Stimulated activated memory B cell treated with anti-CD40 and anti-IgM and Interleukin-4, amounts not matched to agents 10 μg/mL and 1 μg/mL and 100 μg/mL, for 72 hours (primary cell): ENCODE measurements at regions not wholly inside any gene's neighbourhood (a gene's known extent, or its start where the extent isn't known, plus 50 kb on each side); places are given as distances from the start of the nearest gene placed in this dataset.
A peak's percentile ranks its signal among the peaks of the same experiment; 100 is the strongest.

Experiments
- ATAC-seq: fragments of 150-1000 bp; cut with Tn5 transposase; 2 replicates; pipeline ENCODE4 v1.10.0; 2021
- H3K27ac Mint-ChIP-seq: one replicate; pipeline ENCODE4 v1.8.0; 2022; ENCODE audit warnings: mild to moderate bottlenecking, mixed read lengths
- H3K27me3 Mint-ChIP-seq: one replicate; pipeline ENCODE4 v1.8.0; 2022; ENCODE audit warnings: mixed read lengths
- H3K36me3 Mint-ChIP-seq: one replicate; pipeline ENCODE4 v1.8.0; 2022; ENCODE audit warnings: mixed read lengths
- H3K4me1 Mint-ChIP-seq: one replicate; pipeline ENCODE4 v1.8.0; 2022; ENCODE audit warnings: mixed read lengths
- H3K4me3 Mint-ChIP-seq: one replicate; pipeline ENCODE4 v1.8.0; 2022; ENCODE audit warnings: mild to moderate bottlenecking, moderate library complexity, mixed read lengths
- H3K9me3 Mint-ChIP-seq: one replicate; pipeline ENCODE4 v1.8.0; 2022; ENCODE audit warnings: mixed read lengths

- H3K4me3 Mint-ChIP-seq, result no peak overlapping the region
- H3K27ac Mint-ChIP-seq, result peak overlapping the region; percentile 11
- ATAC-seq, result no peak
- peaks cover 11% of the 10 kb centered on the region for H3K27me3 Mint-ChIP-seq
- no peaks in the 10 kb centered on the region for H3K9me3 Mint-ChIP-seq
- no peaks in the 10 kb centered on the region for H3K36me3 Mint-ChIP-seq
- peaks cover 23% of the 10 kb centered on the region for H3K4me1 Mint-ChIP-seq
Measured at GRCh38 chr4:152098365-152099060, 337.7 kb upstream of the GATB start.

DNA sequence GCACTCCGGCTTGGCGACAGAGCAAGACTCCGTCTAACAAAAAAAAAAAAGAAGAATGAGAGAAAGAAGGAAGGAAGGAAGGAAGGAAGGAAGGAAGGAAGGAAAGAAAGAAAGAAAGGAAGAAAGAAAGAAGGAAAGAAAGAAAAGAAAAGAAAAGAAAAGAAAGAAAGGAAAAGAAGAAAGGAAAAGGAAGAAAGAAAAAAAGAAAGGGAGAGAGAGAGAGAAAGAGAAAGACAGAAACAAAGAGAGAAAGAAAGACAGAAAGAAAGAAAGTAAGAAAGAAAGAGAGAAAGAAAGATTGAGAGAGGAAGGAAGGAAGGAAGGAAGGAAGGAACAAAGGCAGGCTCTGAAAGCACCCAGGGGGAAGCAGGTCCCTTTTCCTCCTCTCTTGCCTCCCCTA is 336.6 kb upstream of the GATB start:
- ATAC-seq, result no peak
- no peak overlapping the region for H3K27ac Mint-ChIP-seq

DNA sequence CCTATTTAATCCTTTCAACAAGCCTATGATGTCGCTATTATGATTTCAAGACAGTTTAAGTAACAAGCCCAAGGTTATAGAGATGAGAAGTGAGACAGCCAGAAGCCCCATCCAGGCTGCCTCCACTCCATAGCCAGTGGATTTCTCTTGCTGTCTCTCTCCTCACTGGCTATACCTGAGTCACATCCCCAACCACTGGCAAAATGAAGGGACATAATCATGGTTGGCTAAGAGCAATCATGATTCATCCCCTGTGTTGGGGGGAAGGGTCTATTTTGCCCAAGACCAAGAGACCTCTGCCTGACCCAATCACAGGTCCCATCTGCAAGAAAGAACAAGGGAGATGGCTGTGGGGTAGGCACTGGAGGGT is 334.9 kb upstream of the GATB start:
- peaks cover 15% of the 10 kb centered on the region for H3K27me3 Mint-ChIP-seq
- H3K36me3 Mint-ChIP-seq, result no peaks in the 10 kb centered on the region
- H3K4me3 Mint-ChIP-seq, result no peak overlapping the region
- H3K9me3 Mint-ChIP-seq, result no peaks in the 10 kb centered on the region
- no peak for ATAC-seq
- no peak overlapping the region for H3K27ac Mint-ChIP-seq
- peaks cover 11% of the 10 kb centered on the region for H3K4me1 Mint-ChIP-seq

More for the DNA sequence above, 336.6 kb upstream of the GATB start:
- no peaks in the 10 kb centered on the region for H3K9me3 Mint-ChIP-seq
- no peak overlapping the region for H3K4me3 Mint-ChIP-seq
- H3K27me3 Mint-ChIP-seq, result peaks cover 15% of the 10 kb centered on the region
- no peaks in the 10 kb centered on the region for H3K36me3 Mint-ChIP-seq
- H3K4me1 Mint-ChIP-seq, result peaks cover 23% of the 10 kb centered on the region

DNA sequence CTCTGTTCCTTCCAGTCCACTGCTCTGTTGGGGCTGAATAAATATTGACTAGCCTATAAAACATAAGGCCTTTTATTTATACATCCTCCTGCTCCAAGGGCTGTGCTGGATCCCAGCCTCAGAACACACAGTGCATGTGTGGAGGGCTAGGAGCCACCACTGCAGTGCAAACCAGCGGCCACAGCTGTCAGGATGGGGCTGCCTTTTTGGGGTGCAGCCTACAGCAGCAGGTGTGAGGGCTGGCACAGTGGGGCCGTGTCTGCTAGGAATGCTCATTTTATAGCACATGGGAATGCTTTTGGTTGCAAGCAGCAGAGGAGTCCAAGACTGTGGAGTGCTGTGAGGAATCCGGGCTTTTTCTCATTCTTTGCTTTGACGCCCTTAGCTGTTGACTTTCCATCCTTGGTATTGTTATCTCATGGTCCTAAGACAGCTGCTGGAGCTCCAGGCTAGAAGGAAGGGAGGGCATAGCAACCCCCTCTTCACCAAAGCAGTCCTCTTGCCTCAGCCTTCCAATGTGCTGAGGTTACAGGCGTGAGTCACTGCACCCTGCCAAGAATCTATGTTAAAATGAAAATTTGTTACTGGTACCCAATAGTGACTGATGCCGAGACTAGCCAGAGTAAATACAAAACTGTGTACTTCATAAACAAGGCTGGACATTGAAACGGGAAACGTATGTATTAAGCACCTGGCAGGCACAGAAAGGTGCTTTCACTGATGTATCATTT is 334.3 kb upstream of the GATB start:
- H3K9me3 Mint-ChIP-seq, result no peaks in the 10 kb centered on the region
- ATAC-seq, result no peak
- H3K4me1 Mint-ChIP-seq, result peaks cover 5% of the 10 kb centered on the region
- H3K36me3 Mint-ChIP-seq, result no peaks in the 10 kb centered on the region
- H3K27ac Mint-ChIP-seq, result no peak overlapping the region
- no peak overlapping the region for H3K4me3 Mint-ChIP-seq
- peaks cover 15% of the 10 kb centered on the region for H3K27me3 Mint-ChIP-seq

- Mint-ChIP-seq H3K27me3 (peaks cover 15% of the 10 kb centered on the region), H3K9me3 (no peaks in the 10 kb centered on the region)
- no peak for ATAC-seq
Measured at GRCh38 chr4:152091405-152091804, 330.6 kb upstream of the GATB start.

GRCh38 chr4:152090543-152090942 is 329.7 kb upstream of the GATB start:
- H3K4me1 Mint-ChIP-seq, result no peaks in the 10 kb centered on the region
- ATAC-seq, result no peak

More at GRCh38 chr4:152091405-152091804, 330.6 kb upstream of the GATB start:
- Mint-ChIP-seq H3K36me3 (no peaks in the 10 kb centered on the region), H3K4me1 (no peaks in the 10 kb centered on the region), H3K27ac (no peak overlapping the region), H3K4me3 (no peak overlapping the region)

GRCh38 chr4:152089584-152089983 is 328.8 kb upstream of the GATB start:
- Mint-ChIP-seq H3K36me3 (no peaks in the 10 kb centered on the region), H3K27ac (no peak overlapping the region), H3K27me3 (peaks cover 14% of the 10 kb centered on the region), H3K4me3 (no peak overlapping the region), H3K4me1 (no peaks in the 10 kb centered on the region), H3K9me3 (no peaks in the 10 kb centered on the region)
- ATAC-seq, result no peak

More at GRCh38 chr4:152090543-152090942, 329.7 kb upstream of the GATB start:
- no peak overlapping the region for H3K27ac Mint-ChIP-seq
- no peaks in the 10 kb centered on the region for H3K9me3 Mint-ChIP-seq
- no peaks in the 10 kb centered on the region for H3K36me3 Mint-ChIP-seq
- H3K4me3 Mint-ChIP-seq, result no peak overlapping the region
- H3K27me3 Mint-ChIP-seq, result peaks cover 15% of the 10 kb centered on the region

GRCh38 chr4:152087335-152087734 is 326.5 kb upstream of the GATB start:
- H3K4me3 Mint-ChIP-seq, result no peak overlapping the region
- ATAC-seq, result no peak
- no peaks in the 10 kb centered on the region for H3K4me1 Mint-ChIP-seq

GRCh38 chr4:152085657-152086056 is 324.9 kb upstream of the GATB start:
- no peaks in the 10 kb centered on the region for H3K36me3 Mint-ChIP-seq
- H3K4me3 Mint-ChIP-seq, result no peak overlapping the region
- ATAC-seq, result no peak
- peaks cover 4% of the 10 kb centered on the region for H3K9me3 Mint-ChIP-seq
- H3K27me3 Mint-ChIP-seq, result peaks cover 20% of the 10 kb centered on the region
- no peak overlapping the region for H3K27ac Mint-ChIP-seq
- H3K4me1 Mint-ChIP-seq, result no peaks in the 10 kb centered on the region

More at GRCh38 chr4:152087335-152087734, 326.5 kb upstream of the GATB start:
- Mint-ChIP-seq H3K9me3 (no peaks in the 10 kb centered on the region), H3K27ac (no peak overlapping the region), H3K36me3 (no peaks in the 10 kb centered on the region), H3K27me3 (peaks cover 20% of the 10 kb centered on the region)

DNA sequence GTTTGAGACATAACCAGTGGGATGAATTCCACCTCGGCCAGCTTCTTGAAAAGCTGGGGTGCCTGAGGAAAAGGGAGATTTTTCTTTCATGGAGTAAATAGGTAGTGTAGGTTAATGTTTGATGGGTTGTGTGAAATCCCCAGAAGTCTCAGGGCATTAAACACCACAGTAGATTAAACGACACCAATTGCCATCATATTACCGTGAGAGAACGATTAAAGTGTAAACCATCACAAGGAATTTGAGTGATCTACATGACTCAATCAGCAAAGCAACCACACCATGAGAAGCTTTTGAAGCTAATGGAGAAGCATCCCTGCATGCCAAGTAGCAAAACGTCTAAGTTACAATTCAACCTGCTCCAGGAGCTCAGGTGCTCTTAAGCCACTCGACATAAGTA is 322.5 kb upstream of the GATB start:
- no peak for ATAC-seq
- Mint-ChIP-seq H3K4me3 (no peak overlapping the region), H3K9me3 (peaks cover 4% of the 10 kb centered on the region), H3K27me3 (peaks cover 20% of the 10 kb centered on the region), H3K4me1 (peaks cover 8% of the 10 kb centered on the region), H3K36me3 (no peaks in the 10 kb centered on the region), H3K27ac (no peak overlapping the region)

- Mint-ChIP-seq H3K9me3 (peaks cover 4% of the 10 kb centered on the region), H3K4me3 (no peak overlapping the region), H3K27ac (no peak overlapping the region), H3K4me1 (peaks cover 8% of the 10 kb centered on the region), H3K27me3 (peaks cover 20% of the 10 kb centered on the region), H3K36me3 (no peaks in the 10 kb centered on the region)
- ATAC-seq, result no peak
Measured at GRCh38 chr4:152081024-152081423, 320.2 kb upstream of the GATB start.

DNA sequence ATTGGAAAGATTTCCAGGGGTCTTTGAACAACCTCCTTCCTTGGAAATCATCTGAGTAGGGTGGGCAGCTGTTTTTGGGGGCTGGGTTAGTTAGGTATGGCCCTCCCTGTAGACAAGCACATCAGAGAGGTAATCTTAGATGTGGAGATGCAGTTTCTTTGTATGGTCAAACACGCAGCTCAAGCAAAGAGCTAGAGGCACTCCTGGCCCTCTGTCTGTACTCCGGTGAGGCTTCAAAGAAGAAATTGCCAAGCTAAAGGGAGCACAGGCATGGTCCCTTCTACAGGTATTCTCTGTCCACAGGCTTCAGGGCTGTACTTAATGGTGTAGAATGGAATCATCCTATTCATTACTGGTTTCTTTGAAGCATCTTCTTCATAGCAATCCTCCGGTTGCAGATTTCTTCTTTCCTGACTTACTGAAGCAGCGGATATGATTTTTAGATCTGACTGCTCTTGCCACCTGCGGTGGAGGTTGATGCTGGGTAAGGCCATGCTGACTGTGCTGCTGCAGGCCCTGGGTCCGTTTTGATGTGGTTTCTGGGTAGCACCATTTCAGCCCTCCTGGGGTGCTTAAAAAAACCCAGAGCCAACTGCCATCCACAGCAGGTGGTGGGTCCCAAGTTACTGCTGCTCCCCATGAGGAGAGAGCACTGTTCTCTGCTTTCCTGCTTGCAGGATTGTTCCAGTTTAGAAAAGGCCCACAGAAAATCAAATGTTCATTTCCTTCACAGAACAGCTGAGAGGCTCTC is 318.9 kb upstream of the GATB start:
- H3K9me3 Mint-ChIP-seq, result peaks cover 4% of the 10 kb centered on the region
- H3K27me3 Mint-ChIP-seq, result peaks cover 20% of the 10 kb centered on the region
- H3K36me3 Mint-ChIP-seq, result no peaks in the 10 kb centered on the region
- H3K27ac Mint-ChIP-seq, result no peak overlapping the region
- H3K4me1 Mint-ChIP-seq, result peaks cover 8% of the 10 kb centered on the region
- ATAC-seq, result peak; percentile 49
- H3K4me3 Mint-ChIP-seq, result no peak overlapping the region

DNA sequence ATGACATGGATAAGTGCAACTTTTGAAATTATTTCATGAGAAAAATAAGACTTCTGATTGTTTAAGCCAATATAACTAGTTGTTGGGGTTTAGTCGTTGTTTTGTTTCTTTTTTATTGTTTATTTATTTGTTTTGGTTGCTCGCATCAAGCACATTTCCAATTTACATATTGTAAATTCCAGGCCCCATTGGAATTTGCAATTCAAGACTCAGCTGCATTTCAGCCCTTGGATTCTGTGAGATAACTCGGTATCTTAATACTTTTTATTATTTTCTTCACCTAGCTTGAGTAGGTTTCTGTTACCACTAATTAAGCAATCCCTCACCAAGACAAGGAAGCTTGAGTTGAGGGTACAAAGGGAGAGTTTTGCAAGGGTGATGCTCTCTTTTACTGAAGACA is 318.3 kb upstream of the GATB start:
- Mint-ChIP-seq H3K27me3 (peaks cover 15% of the 10 kb centered on the region), H3K27ac (no peak overlapping the region), H3K36me3 (no peaks in the 10 kb centered on the region), H3K4me3 (no peak overlapping the region), H3K4me1 (peaks cover 8% of the 10 kb centered on the region), H3K9me3 (peaks cover 4% of the 10 kb centered on the region)
- no peak for ATAC-seq

GRCh38 chr4:152077582-152077981 is 316.8 kb upstream of the GATB start:
- H3K27ac Mint-ChIP-seq, result no peak overlapping the region
- H3K36me3 Mint-ChIP-seq, result no peaks in the 10 kb centered on the region
- H3K9me3 Mint-ChIP-seq, result peaks cover 4% of the 10 kb centered on the region
- H3K27me3 Mint-ChIP-seq, result peaks cover 2% of the 10 kb centered on the region
- H3K4me3 Mint-ChIP-seq, result no peak overlapping the region
- no peak for ATAC-seq
- peaks cover 8% of the 10 kb centered on the region for H3K4me1 Mint-ChIP-seq

DNA sequence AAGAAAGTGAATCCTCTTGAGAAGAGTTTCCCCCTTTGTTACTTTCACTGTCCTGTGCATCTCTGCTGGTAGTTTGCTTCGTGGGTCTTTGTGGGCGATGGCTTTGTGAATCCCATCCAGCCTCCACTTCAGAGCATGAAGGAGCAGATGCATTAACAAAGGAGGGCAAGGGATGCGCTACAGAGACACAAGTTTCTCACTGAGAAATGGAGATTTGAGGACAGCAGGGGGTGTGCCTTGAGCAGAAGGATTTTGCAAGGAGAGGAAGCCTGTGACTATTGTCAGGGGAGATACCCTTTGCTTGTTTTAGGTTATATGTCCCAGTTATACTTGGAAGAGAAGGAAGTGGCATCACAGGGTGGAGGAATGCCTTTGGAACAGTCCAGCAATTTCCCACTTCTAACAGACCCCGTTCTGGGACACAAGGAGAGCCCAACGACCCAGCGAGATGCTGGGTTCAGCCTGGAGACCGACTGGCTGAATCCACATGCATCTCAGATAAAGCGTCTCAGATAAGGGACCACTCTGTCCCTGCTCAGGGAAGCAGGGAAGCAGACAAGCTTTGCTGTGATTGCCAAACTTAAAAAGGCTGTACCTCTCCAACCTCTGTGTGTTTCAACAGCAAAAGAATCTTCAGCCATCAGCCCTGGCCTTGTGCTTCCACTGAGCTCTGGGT is 314.6 kb upstream of the GATB start:
- H3K36me3 Mint-ChIP-seq, result no peaks in the 10 kb centered on the region
- no peaks in the 10 kb centered on the region for H3K9me3 Mint-ChIP-seq
- peaks cover 7% of the 10 kb centered on the region for H3K4me1 Mint-ChIP-seq
- no peaks in the 10 kb centered on the region for H3K27me3 Mint-ChIP-seq
- H3K27ac Mint-ChIP-seq, result no peak overlapping the region
- no peak for ATAC-seq
- no peak overlapping the region for H3K4me3 Mint-ChIP-seq
